GM12892 (cell line): ENCODE measurements at regions not wholly inside any gene's neighbourhood (a gene's known extent, or its start where the extent isn't known, plus 50 kb on each side); places are given as distances from the start of the nearest gene placed in this dataset.

Source experiments
- POLR2A ChIP-seq: IDR thresholded peaks from 2 replicates; pipeline ENCODE4 v1.6.1; 2011; ENCODE audit warnings: low read depth, low read length, control low read depth
- TAF1 ChIP-seq: IDR thresholded peaks from 2 replicates; pipeline ENCODE4 v1.6.1; 2011; ENCODE audit warnings: low read depth, mild to moderate bottlenecking, control low read depth, low read length, borderline replicate concordance

GRCh38 chr2:221640686-221641085 lies 68.6 kb upstream of the EPHA4 start:
- no peak for TF ChIP-seq POLR2A
- no peak for TF ChIP-seq TAF1
